GM12875 (cell line): ENCODE measurements at regions not wholly inside any gene's neighbourhood (a gene's known extent, or its start where the extent isn't known, plus 50 kb on each side); places are given as distances from the start of the nearest gene placed in this dataset.
"Not testable (repeated sequence)": the region's sequence is repeated elsewhere in the genome, so short reads cannot be mapped to it uniquely, and the experiment has no call there.

Source experiments
- H3K4me3 ChIP-seq: one replicate; pipeline ENCODE4 v1.5.1; 2011; ENCODE audit warnings: low read depth, low read length, control low read depth
- CTCF ChIP-seq: IDR thresholded peaks from 2 replicates; pipeline ENCODE4 v1.5.1; 2011; ENCODE audit warnings: low read depth, mild to moderate bottlenecking, control low read depth, inconsistent platforms, low read length, moderate library complexity, borderline replicate concordance; ENCODE audit not compliant: insufficient read depth

DNA sequence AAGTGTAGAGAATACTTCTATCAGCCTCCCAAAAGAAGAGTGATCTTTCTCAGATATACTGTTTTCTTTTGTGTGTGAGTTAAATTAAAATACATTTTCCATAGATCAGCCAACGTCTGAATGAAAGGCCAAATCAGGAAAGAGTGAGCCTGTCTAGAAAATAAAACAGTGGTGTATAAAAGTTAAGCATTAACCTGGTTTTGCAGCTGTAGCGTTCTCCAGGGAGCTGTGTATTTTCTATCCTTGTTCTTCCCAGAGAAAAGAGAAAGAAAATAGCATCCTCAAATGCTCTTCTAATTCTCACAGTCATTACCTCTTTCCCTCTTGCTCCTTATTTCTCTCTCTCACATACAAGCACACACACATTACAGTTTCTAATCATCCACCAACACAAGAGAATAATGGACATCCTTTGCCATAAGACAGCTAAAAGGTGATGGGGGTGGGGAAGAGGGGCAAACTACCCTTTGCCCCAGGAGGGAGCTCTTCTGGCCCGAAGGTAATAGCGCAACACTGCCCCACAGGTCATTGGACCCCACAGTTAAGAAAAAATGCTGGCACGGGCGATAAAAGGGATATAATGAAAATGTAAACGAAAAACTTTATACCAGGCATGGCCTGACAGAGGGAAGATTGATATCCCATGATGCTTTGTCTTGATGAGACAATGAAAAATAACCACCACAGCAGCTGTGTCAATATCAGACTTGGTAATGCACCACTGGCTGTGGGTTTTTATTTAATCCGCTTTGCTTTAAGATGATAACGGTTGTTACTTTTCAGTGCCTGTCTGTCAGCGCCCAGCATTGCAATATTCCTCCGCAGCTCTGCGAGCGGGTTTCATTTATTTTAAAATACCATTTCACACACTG lies 150.3 kb downstream of the NUF2 start:
- no peak for TF ChIP-seq CTCF
- no peak overlapping the region for H3K4me3 ChIP-seq

DNA sequence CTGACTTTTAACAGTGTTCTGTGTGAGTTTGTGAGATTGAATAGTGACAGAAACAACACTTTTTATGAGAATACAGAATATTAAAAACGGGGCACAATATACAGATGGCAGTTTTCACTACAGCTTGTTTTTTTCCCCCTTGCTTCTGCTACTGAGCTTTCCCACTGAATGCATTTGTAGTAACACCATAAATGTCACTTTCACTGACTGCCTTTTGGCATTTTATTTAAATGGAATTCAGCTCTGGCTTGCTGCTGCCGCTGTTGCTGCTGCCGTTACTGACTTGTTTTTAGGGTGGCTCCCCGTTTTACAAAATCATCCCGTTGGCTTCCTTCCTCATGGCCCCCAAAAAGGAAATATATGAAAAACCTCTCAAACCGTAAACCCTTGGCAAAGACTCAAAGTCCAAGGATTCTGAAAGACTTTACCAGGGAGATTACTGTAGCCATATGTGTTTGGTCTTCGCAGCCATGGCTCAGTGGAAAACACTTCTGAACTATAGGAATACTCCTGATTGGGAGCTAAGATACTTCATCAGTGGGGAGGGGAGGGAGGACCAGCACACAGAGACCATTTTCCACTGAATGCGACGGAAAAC lies 151.0 kb downstream of the NUF2 start:
- no peak for TF ChIP-seq CTCF
- no peak overlapping the region for H3K4me3 ChIP-seq

DNA sequence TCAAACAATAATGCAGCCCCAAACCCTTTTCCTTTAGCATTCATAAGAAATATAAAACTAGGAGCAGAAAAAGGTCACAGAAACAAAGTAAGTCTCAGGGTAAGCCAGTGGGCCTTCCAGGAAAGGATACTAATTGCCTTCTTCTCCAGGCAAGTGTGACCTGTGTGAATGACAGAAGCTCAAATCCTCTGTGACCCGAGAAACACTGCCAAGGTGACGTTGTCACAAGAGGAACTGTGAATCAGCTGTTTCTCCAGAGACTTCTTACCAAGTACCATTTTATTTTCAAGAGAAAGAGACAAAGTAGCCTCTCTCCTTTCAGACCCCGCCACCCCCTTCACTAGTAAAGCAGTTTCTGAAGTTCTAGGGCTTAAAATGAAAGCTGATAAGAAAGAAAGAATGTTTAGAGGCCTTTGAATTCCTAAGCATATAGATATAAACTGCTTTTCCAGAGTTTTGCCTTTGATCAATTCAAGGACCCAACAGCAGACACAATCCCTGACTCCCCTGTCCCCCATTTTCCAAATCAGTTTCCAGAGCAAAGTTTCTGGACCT lies 155.6 kb downstream of the NUF2 start:
- H3K4me3 ChIP-seq, result no peak overlapping the region
- TF ChIP-seq CTCF, result no peak

- not testable (repeated sequence) for H3K4me3 ChIP-seq
These were observed 176.9 kb downstream of the NUF2 start for GRCh38 chr1:163498391-163499330.

GRCh38 chr1:163504331-163504978 lies 182.7 kb downstream of the NUF2 start:
- no peak overlapping the region for H3K4me3 ChIP-seq
- no peak for TF ChIP-seq CTCF

DNA sequence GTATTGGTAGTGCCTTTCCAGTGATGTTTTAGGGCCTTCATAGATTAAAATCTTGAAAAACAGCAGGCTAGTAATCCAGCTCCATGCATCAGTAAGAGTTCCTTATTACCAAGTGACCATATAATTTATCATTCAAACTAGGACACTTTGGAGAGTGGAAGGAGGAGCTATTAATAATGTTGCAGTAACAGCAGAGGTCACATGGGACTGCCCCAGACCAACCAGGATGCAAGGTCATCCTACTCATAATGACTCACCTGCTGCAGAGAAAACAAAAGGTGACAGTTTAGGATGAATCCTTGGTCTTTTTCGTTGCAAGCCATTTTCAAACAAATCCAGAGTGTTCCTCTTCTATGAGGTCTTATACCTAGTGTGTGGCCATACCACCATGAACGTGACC lies 187.4 kb downstream of the NUF2 start:
- no peak overlapping the region for H3K4me3 ChIP-seq
- TF ChIP-seq CTCF, result no peak
